Fibroblast of skin of left biceps (primary cell): ENCODE measurements at regions not wholly inside any gene's neighbourhood (a gene's known extent, or its start where the extent isn't known, plus 50 kb on each side); places are given as distances from the start of the nearest gene placed in this dataset.

ENCODE experiments used
- DNase-seq, 2 experiments: peaks; one replicate each; pipeline ENCODE4 v3.0.0-alpha.2; 2013; ENCODE audit warnings: low read depth in 2 of 2

- no peak for DNase-seq
Observed at GRCh38 chr12:94815958-94816357, 165.6 kb upstream of the TMCC3 start.

- DNase-seq: no peak
Observed at GRCh38 chr12:94815450-94815849, 165.1 kb upstream of the TMCC3 start.

DNA sequence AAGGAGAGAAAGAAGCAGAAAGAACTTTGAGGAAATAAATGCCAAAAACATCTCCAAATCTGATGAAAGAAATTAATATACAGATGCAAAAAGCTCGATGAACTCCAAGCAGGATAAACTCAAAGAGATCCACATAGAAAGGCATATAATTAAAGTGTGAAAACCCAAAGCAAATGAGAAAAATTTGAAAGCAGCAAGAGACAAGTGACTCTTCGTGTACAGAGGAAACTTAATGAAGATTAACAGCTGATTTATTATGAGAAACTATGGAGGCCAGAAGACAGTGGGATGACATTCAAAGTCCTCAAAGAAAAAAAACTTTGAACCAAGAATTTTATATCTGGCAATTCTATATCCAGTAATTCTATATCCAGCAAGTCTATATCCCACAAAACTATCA lies 163.0 kb upstream of the TMCC3 start:
- DNase-seq: no peak

DNA sequence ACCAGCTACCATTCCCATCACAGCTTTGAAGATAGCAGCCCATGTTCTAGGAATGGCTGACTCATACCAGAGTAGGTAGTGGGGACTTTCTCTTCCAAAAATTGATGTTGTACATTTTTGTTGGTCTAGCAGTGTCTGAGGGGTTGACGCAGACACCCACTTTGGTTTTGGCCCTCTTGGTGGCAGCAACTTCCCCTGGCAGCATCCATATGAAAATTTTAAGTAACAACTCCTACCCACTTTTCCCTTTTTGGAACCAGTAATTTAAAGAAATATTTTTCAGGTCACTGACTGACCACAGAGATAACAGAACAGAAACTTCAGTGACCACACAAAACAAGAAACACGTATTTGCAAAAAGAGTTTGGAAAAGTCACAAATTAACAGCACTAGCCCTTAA lies 162.0 kb upstream of the TMCC3 start:
- no peak for DNase-seq

GRCh38 chr12:94811611-94812010 lies 161.3 kb upstream of the TMCC3 start:
- DNase-seq: no peak

- DNase-seq: no peak
Observed at GRCh38 chr12:94807951-94808350, 157.6 kb upstream of the TMCC3 start.

DNA sequence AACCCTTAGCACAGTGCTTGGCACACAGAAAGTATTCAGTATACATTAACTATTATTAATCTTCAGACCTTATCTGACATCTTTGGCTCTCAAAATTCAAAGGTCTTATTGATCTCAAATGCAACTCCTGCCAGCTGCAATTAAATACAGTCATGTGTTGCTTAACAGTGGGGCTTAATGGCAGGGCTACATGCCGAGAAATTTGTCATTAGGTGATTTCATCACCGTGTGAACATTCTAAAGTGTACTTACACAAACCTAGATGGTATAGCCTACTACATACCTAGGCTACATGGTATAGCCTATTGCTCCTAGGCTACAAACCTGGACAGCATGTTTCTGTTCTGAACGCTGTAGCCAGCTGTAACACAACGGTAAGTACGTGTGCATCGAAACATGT lies 156.3 kb upstream of the TMCC3 start:
- DNase-seq: no peak

- peak; percentile 66 to 73 for DNase-seq
Observed at GRCh38 chr12:94805749-94806529, 155.6 kb upstream of the TMCC3 start.

DNA sequence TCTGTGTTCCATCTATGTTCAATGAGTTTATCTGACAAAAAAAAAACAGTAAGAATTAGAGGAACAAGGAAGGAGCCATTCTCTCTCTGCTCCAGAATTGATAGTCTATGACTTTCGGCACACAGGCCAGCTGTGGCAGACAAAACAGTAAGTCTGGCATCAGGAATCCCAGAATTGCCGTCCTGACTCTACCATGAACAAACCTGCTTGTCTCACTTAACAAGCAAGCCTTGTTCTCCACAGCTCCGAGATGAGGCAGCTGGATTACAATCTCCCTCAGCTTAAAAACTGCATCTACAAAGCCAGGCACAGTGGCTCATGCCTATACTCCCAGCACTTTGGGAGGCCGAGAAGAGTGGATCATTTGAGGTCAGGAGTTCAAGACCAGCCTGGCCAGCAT lies 153.6 kb upstream of the TMCC3 start:
- DNase-seq: no peak

DNA sequence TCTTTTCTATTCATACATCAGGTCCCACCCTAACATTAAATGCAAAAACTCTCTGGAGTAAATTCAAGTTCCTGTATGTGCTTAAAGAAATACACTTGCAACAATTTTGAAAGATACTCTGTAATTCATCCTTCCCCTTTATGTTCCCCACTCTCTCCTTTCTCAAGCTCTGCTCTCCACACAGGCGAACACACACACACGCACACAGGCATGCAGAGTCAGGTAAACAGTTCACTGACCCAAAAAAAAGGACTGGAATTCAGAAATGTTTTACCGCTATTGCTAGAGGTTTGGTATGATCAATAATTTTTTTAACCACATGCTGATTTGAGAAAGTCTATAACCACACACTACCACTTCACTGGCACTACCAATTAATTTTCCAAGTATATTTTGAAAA lies 152.4 kb upstream of the TMCC3 start:
- no peak for DNase-seq

DNA sequence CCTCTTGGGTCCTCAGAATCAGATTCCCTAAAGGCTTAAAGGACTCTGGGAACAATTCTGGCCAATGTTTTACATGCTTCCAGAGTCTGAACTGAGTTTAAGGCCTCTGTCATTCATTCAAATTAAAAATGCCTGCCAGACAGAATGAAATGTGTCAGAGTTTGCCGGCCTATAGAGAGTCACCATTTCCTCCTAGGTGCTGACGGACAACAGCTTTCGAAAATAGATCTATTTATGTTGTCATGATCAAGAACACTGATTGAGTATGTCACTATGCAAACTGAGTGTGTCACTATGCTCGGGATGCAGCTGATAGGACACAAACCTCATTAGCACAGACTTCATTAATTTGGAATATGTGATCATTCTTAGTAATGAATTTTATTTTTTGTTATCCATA lies 151.4 kb upstream of the TMCC3 start:
- no peak for DNase-seq

DNA sequence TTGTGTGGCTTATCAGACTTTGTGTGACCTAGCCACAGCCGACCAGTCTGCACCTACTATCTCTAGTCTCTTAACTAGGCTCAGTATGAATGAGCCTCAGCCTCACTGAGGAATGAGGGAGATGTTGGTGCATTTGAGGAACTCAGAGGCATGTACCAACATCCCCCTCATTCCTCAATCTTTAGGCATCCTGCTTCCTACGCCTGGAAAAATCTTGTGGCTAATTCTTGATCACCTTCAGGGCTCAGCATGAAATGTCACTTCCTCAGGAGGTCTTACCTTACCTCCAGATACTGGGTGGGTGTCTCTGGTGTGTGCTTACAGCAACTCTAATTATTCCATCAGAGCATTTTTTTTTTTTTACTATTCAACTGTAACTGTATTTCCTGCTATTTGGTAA lies 148.8 kb upstream of the TMCC3 start:
- no peak for DNase-seq

GRCh38 chr12:94798113-94798512 lies 147.8 kb upstream of the TMCC3 start:
- DNase-seq: no peak

GRCh38 chr12:94795520-94795919 lies 145.2 kb upstream of the TMCC3 start:
- DNase-seq: peak; percentile 53 to 58

DNA sequence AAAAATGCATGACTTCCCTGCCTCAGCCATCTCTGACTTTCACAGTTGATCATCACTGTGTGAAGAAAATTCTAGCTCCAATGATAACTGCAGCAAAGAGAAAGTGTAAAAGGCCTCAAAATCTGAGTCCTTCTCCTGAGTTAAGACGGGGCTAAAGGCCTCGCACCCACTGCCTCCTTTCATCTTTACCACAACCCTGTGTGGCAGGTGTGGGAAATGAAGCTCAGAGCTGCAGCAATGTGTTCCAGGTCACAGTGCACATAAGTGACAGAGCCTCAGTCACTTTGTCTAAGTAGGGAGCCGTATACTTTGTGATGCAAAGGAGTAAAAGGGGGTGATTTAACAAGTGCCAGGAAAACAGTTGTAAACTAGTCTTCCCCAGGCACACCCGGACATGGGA lies 144.7 kb upstream of the TMCC3 start:
- DNase-seq: no peak

- DNase-seq: peak in 1 of 2 experiments; percentile 36
Observed at GRCh38 chr12:94793191-94793595, 142.8 kb upstream of the TMCC3 start.

DNA sequence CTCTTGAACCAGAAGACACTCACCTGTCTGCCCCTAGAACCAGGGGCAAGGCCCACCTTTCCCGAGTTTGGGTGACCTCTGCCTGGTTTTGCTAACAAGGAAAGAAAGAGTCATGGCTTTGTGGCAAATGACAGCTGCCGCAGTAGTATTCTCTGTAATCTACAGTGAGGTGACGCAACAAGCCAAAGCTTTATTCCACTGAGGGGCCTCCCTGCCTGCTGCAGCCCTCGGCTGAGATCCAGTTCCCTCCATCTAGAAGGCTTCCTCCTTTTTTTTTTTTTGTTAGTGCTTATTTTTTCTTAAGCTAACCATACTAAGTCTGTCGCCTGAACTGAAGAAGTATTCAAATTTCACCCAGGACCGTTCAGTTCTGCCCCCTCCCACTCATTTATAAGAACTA lies 142.3 kb upstream of the TMCC3 start:
- DNase-seq: no peak

- DNase-seq: no peak
Observed at GRCh38 chr12:94791933-94792332, 141.6 kb upstream of the TMCC3 start.

GRCh38 chr12:94790825-94791224 lies 140.5 kb upstream of the TMCC3 start:
- DNase-seq: no peak

GRCh38 chr12:94790370-94790769 lies 140.0 kb upstream of the TMCC3 start:
- no peak for DNase-seq

- no peak for DNase-seq
Observed at GRCh38 chr12:94789510-94790225, 139.3 kb upstream of the TMCC3 start.

DNA sequence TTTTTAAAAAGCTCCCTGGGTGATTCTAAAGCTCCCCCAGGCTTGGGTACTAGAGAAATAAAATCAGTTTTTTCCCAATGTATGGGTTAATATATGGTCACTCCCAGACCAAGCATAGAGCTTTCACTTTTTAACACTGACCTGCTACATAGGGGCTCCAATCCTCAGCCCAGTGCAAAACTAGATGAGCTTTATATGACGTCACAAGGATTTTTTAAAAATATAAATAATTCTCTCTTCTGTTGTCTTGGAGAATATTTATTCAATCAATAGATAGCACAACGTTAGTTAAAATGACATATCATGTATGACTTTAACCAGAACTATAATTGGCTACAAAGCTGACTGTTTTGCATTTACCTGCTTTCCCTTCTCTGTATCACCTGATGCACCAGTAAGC lies 137.9 kb upstream of the TMCC3 start:
- no peak for DNase-seq

GRCh38 chr12:94786906-94787305 lies 136.5 kb upstream of the TMCC3 start:
- DNase-seq: no peak
